ENCODE measurements at regions not wholly inside any gene's neighbourhood (a gene's known extent, or its start where the extent isn't known, plus 50 kb on each side); places are given as distances from the start of the nearest gene placed in this dataset.

DNA sequence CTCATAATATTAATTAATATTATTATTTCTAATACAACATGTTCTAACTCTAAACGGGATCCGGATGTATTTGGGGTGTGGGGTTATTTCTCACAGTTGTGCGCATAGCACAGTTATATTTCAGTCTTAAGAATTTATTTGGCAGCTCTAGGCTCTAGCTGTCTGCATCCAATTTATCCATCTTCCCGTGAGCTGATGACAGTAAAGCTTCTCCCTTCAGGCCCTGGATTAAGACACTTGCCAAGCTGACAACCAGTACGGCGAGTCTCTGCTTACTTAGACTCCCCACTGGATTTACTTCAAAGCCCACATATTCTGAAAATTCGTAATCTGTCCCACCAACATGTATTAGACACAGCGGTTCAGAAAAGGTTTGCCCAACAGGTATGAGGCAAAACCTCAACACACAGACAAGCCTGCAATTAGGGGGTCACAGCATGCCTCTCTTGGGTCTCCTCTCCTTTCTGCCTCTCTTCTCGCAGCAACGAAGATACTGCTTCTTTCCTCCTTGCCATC, 232.9 kb upstream of the TMTC1 start:
- H2AFZ ChIP-seq (ENCODE audit: low read length), result no peak overlapping the region
- no peaks in the 10 kb centered on the region for H3K4me1 ChIP-seq (ENCODE audit: insufficient read depth, low read length)
- ATAC-seq (no peak), DNase-seq (no peak)
- CTCF ChIA-PET, result no interaction called here
- no peaks in the 10 kb centered on the region for H3K9me3 ChIP-seq (ENCODE audit: low read length)
- H3K79me2 ChIP-seq (ENCODE audit: low read length), result no peaks in the 10 kb centered on the region
- no peaks in the 10 kb centered on the region for H3K9me2 ChIP-seq (replicated peaks; ENCODE audit: low read length)
- H3K4me2 ChIP-seq (ENCODE audit: low read length), result no peak overlapping the region
- no peaks in the 10 kb centered on the region for H3K27me3 ChIP-seq (ENCODE audit: low read length)
- no peaks in the 10 kb centered on the region for H3F3A ChIP-seq (ENCODE audit: low read length, unreplicated experiment)
- no peaks in the 10 kb centered on the region for H4K20me1 ChIP-seq (ENCODE audit: low read length)
- BruUV-seq (replicated peaks), result no TSS peak
- TF ChIP-seq, protein P1, sequence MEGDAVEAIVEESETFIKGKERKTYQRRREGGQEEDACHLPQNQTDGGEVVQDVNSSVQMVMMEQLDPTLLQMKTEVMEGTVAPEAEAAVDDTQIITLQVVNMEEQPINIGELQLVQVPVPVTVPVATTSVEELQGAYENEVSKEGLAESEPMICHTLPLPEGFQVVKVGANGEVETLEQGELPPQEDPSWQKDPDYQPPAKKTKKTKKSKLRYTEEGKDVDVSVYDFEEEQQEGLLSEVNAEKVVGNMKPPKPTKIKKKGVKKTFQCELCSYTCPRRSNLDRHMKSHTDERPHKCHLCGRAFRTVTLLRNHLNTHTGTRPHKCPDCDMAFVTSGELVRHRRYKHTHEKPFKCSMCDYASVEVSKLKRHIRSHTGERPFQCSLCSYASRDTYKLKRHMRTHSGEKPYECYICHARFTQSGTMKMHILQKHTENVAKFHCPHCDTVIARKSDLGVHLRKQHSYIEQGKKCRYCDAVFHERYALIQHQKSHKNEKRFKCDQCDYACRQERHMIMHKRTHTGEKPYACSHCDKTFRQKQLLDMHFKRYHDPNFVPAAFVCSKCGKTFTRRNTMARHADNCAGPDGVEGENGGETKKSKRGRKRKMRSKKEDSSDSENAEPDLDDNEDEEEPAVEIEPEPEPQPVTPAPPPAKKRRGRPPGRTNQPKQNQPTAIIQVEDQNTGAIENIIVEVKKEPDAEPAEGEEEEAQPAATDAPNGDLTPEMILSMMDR (conservative IDR thresholded peaks at IDR 0.05; ENCODE audit: low read depth, low read length), result no peak
- TF ChIP-seq EZH2 (IDR thresholded peaks at IDR 0.05; ENCODE audit: low read length, unreplicated experiment), result no peak
- no peak for TF ChIP-seq EZH2phosphoT487 (IDR thresholded peaks at IDR 0.05; ENCODE audit: borderline replicate concordance, low read length)
- no peak overlapping the region for H3K4me3 ChIP-seq (ENCODE audit: low read length)
- POLR2A ChIA-PET (ENCODE audit: unreplicated experiment), result no interaction called here
- no peak overlapping the region for H3K27ac ChIP-seq (ENCODE audit: low read length)
- no peaks in the 10 kb centered on the region for H3K36me3 ChIP-seq (ENCODE audit: low read depth, low read length)
- intact Hi-C loops (cut with micrococcal nuclease), result no loop called here
- no peak overlapping the region for H3K9ac ChIP-seq (ENCODE audit: low read length)

DNA sequence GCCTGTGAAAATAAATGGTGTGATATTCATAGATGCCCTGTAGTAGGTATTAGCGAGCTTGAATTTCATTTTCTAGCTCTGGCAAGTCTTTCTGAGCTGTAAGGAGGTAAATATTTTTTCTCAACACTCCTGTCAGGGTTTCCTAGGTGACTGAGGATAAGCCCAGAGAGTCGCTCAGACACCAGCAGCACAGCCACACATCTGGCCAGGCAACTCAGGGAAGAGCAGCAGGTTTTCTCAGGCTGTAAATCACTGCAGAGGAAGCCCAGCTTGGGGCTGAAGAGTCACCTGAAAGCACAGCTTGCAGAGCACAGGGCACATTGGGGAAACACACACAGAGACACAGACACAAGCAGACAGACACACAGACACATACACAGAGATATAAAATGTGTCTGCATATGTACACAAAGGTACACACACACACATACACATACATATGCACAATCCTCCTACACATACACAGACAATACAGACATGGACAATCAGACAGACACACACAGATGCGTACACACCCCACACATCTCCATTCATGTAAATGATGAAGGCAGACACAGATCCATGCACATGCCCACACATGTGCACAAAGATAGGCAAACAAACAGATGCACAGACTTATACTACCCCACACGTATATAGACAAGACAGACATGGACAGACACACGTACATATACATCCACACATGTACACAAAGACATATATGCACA, 232.0 kb upstream of the TMTC1 start:
- Histone ChIP-seq H3K27ac (ENCODE audit: low read length) (no peak overlapping the region), H3K79me2 (ENCODE audit: low read length) (no peaks in the 10 kb centered on the region), H3K4me2 (ENCODE audit: low read length) (no peak overlapping the region), H3K36me3 (ENCODE audit: low read depth, low read length) (no peaks in the 10 kb centered on the region), H3K4me1 (ENCODE audit: insufficient read depth, low read length) (peaks cover 1% of the 10 kb centered on the region; the same call in 1 of the 2 replicates), H3K9me3 (ENCODE audit: low read length) (no peaks in the 10 kb centered on the region), H2AFZ (ENCODE audit: low read length) (no peak overlapping the region), H3F3A (ENCODE audit: low read length, unreplicated experiment) (no peaks in the 10 kb centered on the region), H3K9ac (ENCODE audit: low read length) (no peak overlapping the region), H3K4me3 (ENCODE audit: low read length) (no peak overlapping the region), H4K20me1 (ENCODE audit: low read length) (no peaks in the 10 kb centered on the region), H3K9me2 (replicated peaks; ENCODE audit: low read length) (no peaks in the 10 kb centered on the region), H3K27me3 (ENCODE audit: low read length) (no peaks in the 10 kb centered on the region)
- TF ChIP-seq EZH2 (IDR thresholded peaks at IDR 0.05; ENCODE audit: low read length, unreplicated experiment) (no peak), EZH2phosphoT487 (IDR thresholded peaks at IDR 0.05; ENCODE audit: borderline replicate concordance, low read length) (no peak)
- TF ChIP-seq, protein P1 (conservative IDR thresholded peaks at IDR 0.05; ENCODE audit: low read depth, low read length), result no peak
- intact Hi-C loops (cut with micrococcal nuclease), result loop anchor here (2.0 kb wide), 1 partner anchor 25 kb away; no protein-coding TSS in a partner anchor
- no TSS peak for BruUV-seq (replicated peaks)
- ChIA-PET CTCF (no interaction called here), POLR2A (ENCODE audit: unreplicated experiment) (interaction anchor here (0.6 kb wide), 1 partner anchor 560 kb away, joined by 3 read pairs; no protein-coding TSS in a partner anchor)
- no peak for DNase-seq
- no peak for ATAC-seq

DNA sequence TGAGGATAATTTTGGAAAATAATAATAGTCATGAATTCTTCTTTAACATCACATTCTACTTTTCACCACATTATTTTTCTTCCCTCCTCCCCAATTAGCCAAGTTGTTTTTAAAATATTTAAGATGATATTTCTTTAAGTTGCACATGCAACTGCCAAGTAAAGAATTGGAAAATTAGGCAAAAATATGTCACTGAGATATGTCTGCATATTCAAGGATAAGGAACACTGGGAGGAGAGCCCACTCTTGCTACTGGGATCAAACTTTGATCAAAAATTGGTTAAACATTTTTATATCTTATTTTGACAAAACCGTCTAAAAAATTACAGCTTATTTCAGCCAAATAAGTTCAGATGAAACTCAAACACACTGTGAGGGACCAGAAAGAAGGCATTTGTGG, 231.2 kb upstream of the TMTC1 start:
- BruUV-seq (replicated peaks), result no TSS peak
- CTCF ChIA-PET, result interaction anchor here (0.6 kb wide), 1 partner anchor 119 kb away, joined by 12 read pairs; no protein-coding TSS in a partner anchor

More for the DNA sequence above, 231.2 kb upstream of the TMTC1 start:
- Histone ChIP-seq H3K4me1 (ENCODE audit: insufficient read depth, low read length) (peaks cover 9% of the 10 kb centered on the region), H2AFZ (ENCODE audit: low read length) (no peak overlapping the region), H3K79me2 (ENCODE audit: low read length) (no peaks in the 10 kb centered on the region), H3K4me2 (ENCODE audit: low read length) (no peak overlapping the region), H3K27ac (ENCODE audit: low read length) (no peak overlapping the region), H3K9ac (ENCODE audit: low read length) (no peak overlapping the region), H3K27me3 (ENCODE audit: low read length) (no peaks in the 10 kb centered on the region), H3K9me3 (ENCODE audit: low read length) (no peaks in the 10 kb centered on the region), H4K20me1 (ENCODE audit: low read length) (no peaks in the 10 kb centered on the region), H3K36me3 (ENCODE audit: low read depth, low read length) (no peaks in the 10 kb centered on the region), H3K4me3 (ENCODE audit: low read length) (no peak overlapping the region), H3K9me2 (replicated peaks; ENCODE audit: low read length) (no peaks in the 10 kb centered on the region), H3F3A (ENCODE audit: low read length, unreplicated experiment) (no peaks in the 10 kb centered on the region)
- ATAC-seq (no peak), DNase-seq (no peak)
- TF ChIP-seq EZH2 (IDR thresholded peaks at IDR 0.05; ENCODE audit: low read length, unreplicated experiment) (no peak), EZH2phosphoT487 (IDR thresholded peaks at IDR 0.05; ENCODE audit: borderline replicate concordance, low read length) (no peak)
- TF ChIP-seq, protein P1 (conservative IDR thresholded peaks at IDR 0.05; ENCODE audit: low read depth, low read length), result no peak
- POLR2A ChIA-PET (ENCODE audit: unreplicated experiment), result interaction anchor here (0.6 kb wide), 1 partner anchor 561 kb away, joined by 3 read pairs; no protein-coding TSS in a partner anchor
- intact Hi-C loops (cut with micrococcal nuclease), result loop anchor here (2.0 kb wide), 1 partner anchor 24 kb away; no protein-coding TSS in a partner anchor
